T-helper 1 cell treated with Interleukin-12 subunit alpha and Interleukin-12 subunit beta and Interleukin-4 antibody, amounts not matched to agents 30 ng/mL and 1 ng/mL, for 36 hours (primary cell): ENCODE measurements at regions not wholly inside any gene's neighbourhood (a gene's known extent, or its start where the extent isn't known, plus 50 kb on each side); places are given as distances from the start of the nearest gene placed in this dataset.
"Not testable (repeated sequence)": the region's sequence is repeated elsewhere in the genome, so short reads cannot be mapped to it uniquely, and the experiment has no call there.

Experiments
- intact Hi-C: fragments of 100-400 bp; cut with micrococcal nuclease; formaldehyde crosslinking; loops from one replicate; pipeline ENCODE4 v1.15.1; 2024

GRCh38 chr21:36246080-36246631 lies 73.8 kb upstream of the MORC3 start:
- intact Hi-C loops, result no loop called here

- intact Hi-C loops, result no loop called here
These were observed 72.5 kb upstream of the MORC3 start for GRCh38 chr21:36247316-36248010.

GRCh38 chr21:36249576-36250422 lies 70.2 kb upstream of the MORC3 start:
- intact Hi-C loops, result no loop called here

GRCh38 chr21:36250423-36251075 lies 69.4 kb upstream of the MORC3 start:
- intact Hi-C loops, result no loop called here

GRCh38 chr21:36254106-36254941 lies 65.7 kb upstream of the MORC3 start:
- intact Hi-C loops, result no loop called here

GRCh38 chr21:36255663-36256062 lies 64.3 kb upstream of the MORC3 start:
- intact Hi-C loops, result no loop called here

- intact Hi-C loops, result no loop called here
These were observed 62.3 kb upstream of the MORC3 start for GRCh38 chr21:36257657-36258056.

GRCh38 chr21:36260030-36260787 lies 59.8 kb upstream of the MORC3 start:
- intact Hi-C loops, result loop anchor here (1.0 kb wide), 6 partner anchors 29 to 125 kb away; partner anchors contain the start of genes CHAF1B, DOP1B and MORC3

- intact Hi-C loops, result loop anchor here (1.0 kb wide), 6 partner anchors 28 to 124 kb away; partner anchors contain the start of genes CHAF1B, DOP1B and MORC3
These were observed 59.2 kb upstream of the MORC3 start for GRCh38 chr21:36260802-36261201.

GRCh38 chr21:36261459-36261858 lies 58.5 kb upstream of the MORC3 start:
- intact Hi-C loops, result no loop called here

GRCh38 chr21:36263797-36264196 lies 56.2 kb upstream of the MORC3 start:
- intact Hi-C loops, result no loop called here

GRCh38 chr21:36265431-36265830 lies 54.6 kb upstream of the MORC3 start:
- intact Hi-C loops, result no loop called here

- intact Hi-C loops, result not testable (repeated sequence)
These were observed 52.2 kb upstream of the MORC3 start for GRCh38 chr21:36267828-36268227.

- intact Hi-C loops, result not testable (repeated sequence)
These were observed 51.7 kb upstream of the MORC3 start for GRCh38 chr21:36268264-36268663.
